Endothelial cell of umbilical vein (primary cell): ENCODE measurements at regions not wholly inside any gene's neighbourhood (a gene's known extent, or its start where the extent isn't known, plus 50 kb on each side); places are given as distances from the start of the nearest gene placed in this dataset.

Source experiments
- BruUV-seq: library from RNA; stranded (reverse); fragments of 400-500 nt; replicated peaks from 2 replicates; lab custom pipeline; 2021; lab: Mats Ljungman, UMichigan
- CTCF ChIA-PET: fragments of 300-600, 350-600 bp; sonication (Branson Sonifier 250); formaldehyde crosslinking; loops from one replicate; lab custom pipeline; 2021; ENCODE audit warnings: antibody characterized with exemption, inconsistent platforms; lab: Charles Lee
- POLR2A ChIA-PET: fragments of 300-600, 350-600 bp; sonication (Branson Sonifier 250); formaldehyde crosslinking; loops from one replicate; lab custom pipeline; 2021; ENCODE audit warnings: antibody characterized with exemption, inconsistent platforms; lab: Charles Lee
- DNase-seq: peaks from one replicate; pipeline ENCODE4 v3.0.0-alpha.2; 2011; ENCODE audit warnings: low read depth, low spot score
- FAIRE-seq: peaks from 2 replicates; lab custom pipeline; 2011; peaks lifted over from hg19 to GRCh38; lab: Jason Lieb, UNC
- H2AFZ ChIP-seq: 2 replicates; pipeline ENCODE4 v1.6.0; 2012; ENCODE audit warnings: low read depth, low read length, control low read depth, inconsistent platforms
- H3K27ac ChIP-seq: 2 replicates; pipeline ENCODE4 v1.5.1; 2011; ENCODE audit warnings: low read depth, mild to moderate bottlenecking, control low read depth, low read length, moderate library complexity; ENCODE audit not compliant: insufficient read depth
- H3K27me3 ChIP-seq, 2 experiments: 2 replicates each; pipeline versions ENCODE4 v1.6.0 to v1.6.1; 2011; ENCODE audit warnings: low read length in 2 of 2, mixed read lengths in 1 of 2; ENCODE audit not compliant: control insufficient read depth in 2 of 2, insufficient read depth in 2 of 2
- H3K36me3 ChIP-seq, 2 experiments: 2 replicates in 1 of 2; 3 replicates in 1 of 2; pipeline ENCODE4 v1.5.1; 2011; ENCODE audit warnings: low read length in 2 of 2, mild to moderate bottlenecking in 1 of 2, moderate library complexity in 1 of 2; ENCODE audit not compliant: control insufficient read depth in 2 of 2, insufficient read depth in 2 of 2; ENCODE audit errors: extremely low read depth in 1 of 2
- H3K4me1 ChIP-seq: 3 replicates; pipeline ENCODE4 v1.5.1; 2011; ENCODE audit warnings: mild to moderate bottlenecking, low read length; ENCODE audit not compliant: control insufficient read depth, insufficient read depth; ENCODE audit errors: extremely low read depth
- H3K4me2 ChIP-seq: 2 replicates; pipeline ENCODE4 v1.6.1; 2011; ENCODE audit warnings: low read length, control low read depth, mixed read lengths; ENCODE audit not compliant: insufficient read depth
- H3K4me3 ChIP-seq, 3 experiments: fragments of 200-600 bp in 1 of 3; sonication (generic), shearing (Covaris generic) in 1 of 3; replicated peaks in 1 of 3; 2 replicates each; pipeline ENCODE4 v1.5.1; 2011 to 2016; ENCODE audit warnings: control low read depth in 3 of 3, low read length in 3 of 3, mild to moderate bottlenecking in 2 of 3, inconsistent platforms in 1 of 3, low read depth in 1 of 3, moderate library complexity in 1 of 3; ENCODE audit not compliant: insufficient read depth in 1 of 3
- H3K79me2 ChIP-seq: 2 replicates; pipeline ENCODE4 v1.6.0; 2012; ENCODE audit warnings: low read length, inconsistent platforms; ENCODE audit not compliant: control insufficient read depth, insufficient read depth
- H3K9ac ChIP-seq: replicated peaks from 2 replicates; pipeline ENCODE3; 2011; ENCODE audit warnings: low read length, control low read depth; ENCODE audit not compliant: insufficient read depth; ENCODE audit errors: extremely low read depth
- H3K9me1 ChIP-seq: replicated peaks from 3 replicates; pipeline ENCODE4 v1.6.0; 2011; ENCODE audit warnings: mild to moderate bottlenecking, low read length; ENCODE audit not compliant: control insufficient read depth, insufficient read depth; ENCODE audit errors: extremely low read depth
- H3K9me3 ChIP-seq: replicated peaks from 2 replicates; pipeline ENCODE4 v1.5.1; 2012; ENCODE audit warnings: low read length, inconsistent platforms; ENCODE audit not compliant: control insufficient read depth, insufficient read depth
- H4K20me1 ChIP-seq: replicated peaks from 2 replicates; pipeline ENCODE3; 2011; ENCODE audit warnings: mild to moderate bottlenecking, low read length; ENCODE audit not compliant: control insufficient read depth, insufficient read depth; ENCODE audit errors: extremely low read depth
- EZH2 ChIP-seq: IDR thresholded peaks from 2 replicates; pipeline ENCODE4 v1.6.1; 2012; ENCODE audit warnings: borderline replicate concordance, low read depth, mild to moderate bottlenecking, moderate library complexity, low read length, inconsistent platforms; ENCODE audit not compliant: severe bottlenecking
- JUN ChIP-seq: IDR thresholded peaks from 2 replicates; pipeline ENCODE4 v1.6.1; 2011; ENCODE audit warnings: borderline replicate concordance, low read depth; ENCODE audit not compliant: insufficient read length, insufficient read depth
- dilution Hi-C: fragments of 300-500 bp; cut with MboI; formaldehyde crosslinking; loops from one replicate; pipeline ENCODE4 v1.15.0; 2019; ENCODE audit warnings: low sequenced_read_pairs; ENCODE audit not compliant: extremely low pct_ligation_motif_present
- intact Hi-C: fragments of 100-400 bp; cut with micrococcal nuclease; formaldehyde crosslinking; loops from one replicate; pipeline ENCODE4 v1.10.0; 2022
- TF ChIP-seq, protein P1 (sequence below), 2 donors: IDR thresholded peaks; 1 replicate in 1 of 2; 2 replicates in 1 of 2; pipeline ENCODE4 v1.5.1; 2011; ENCODE audit warnings: low read length in 2 of 2, mild to moderate bottlenecking in 2 of 2, moderate library complexity in 2 of 2, control low read depth in 1 of 2, inconsistent platforms in 1 of 2, low read depth in 1 of 2; ENCODE audit not compliant: insufficient read depth in 1 of 2; ENCODE audit errors: extremely low read depth in 1 of 2

DNA sequence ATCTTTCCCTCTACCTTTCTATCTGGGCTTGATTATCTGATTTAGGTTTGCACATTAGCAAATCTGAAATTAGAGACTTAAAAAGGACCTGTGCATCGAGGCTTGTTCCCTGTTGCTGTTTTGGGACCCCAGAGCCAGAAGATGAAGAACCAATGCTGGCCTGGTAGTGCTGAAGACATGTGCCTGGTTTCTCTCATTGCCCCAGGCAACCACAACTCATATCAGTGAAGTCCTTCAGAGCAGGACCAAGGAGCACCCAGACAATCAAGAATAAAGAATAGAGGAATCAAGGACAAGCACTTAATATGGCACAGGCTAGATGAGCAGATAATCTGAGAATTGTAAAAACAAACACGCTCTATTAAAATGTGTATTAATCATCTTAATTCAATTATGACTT, 362.7 kb downstream of the DMRTA1 start:
- no peak for TF ChIP-seq JUN
- Histone ChIP-seq H3K4me2 (no peak overlapping the region), H3K4me3 (no peak overlapping the region), H3K4me1 (no peaks in the 10 kb centered on the region), H3K27ac (no peak overlapping the region), H3K36me3 (no peaks in the 10 kb centered on the region), H3K9me1 (no peaks in the 10 kb centered on the region), H2AFZ (no peak overlapping the region), H3K9ac (no peak overlapping the region), H3K79me2 (no peaks in the 10 kb centered on the region), H4K20me1 (no peaks in the 10 kb centered on the region), H3K9me3 (no peaks in the 10 kb centered on the region), H3K27me3 (no peaks in the 10 kb centered on the region)
- ChIA-PET CTCF (interaction anchor here (0.7 to 1.5 kb wide), 3 partner anchors 284 to 683 kb away, joined by 3 to 5 read pairs (median 4); no protein-coding TSS in a partner anchor), POLR2A (no interaction called here)
- DNase-seq (no peak), FAIRE-seq (no peak)
- BruUV-seq: no TSS peak
- dilution Hi-C loops: no loop called here
- intact Hi-C loops: no loop called here

DNA sequence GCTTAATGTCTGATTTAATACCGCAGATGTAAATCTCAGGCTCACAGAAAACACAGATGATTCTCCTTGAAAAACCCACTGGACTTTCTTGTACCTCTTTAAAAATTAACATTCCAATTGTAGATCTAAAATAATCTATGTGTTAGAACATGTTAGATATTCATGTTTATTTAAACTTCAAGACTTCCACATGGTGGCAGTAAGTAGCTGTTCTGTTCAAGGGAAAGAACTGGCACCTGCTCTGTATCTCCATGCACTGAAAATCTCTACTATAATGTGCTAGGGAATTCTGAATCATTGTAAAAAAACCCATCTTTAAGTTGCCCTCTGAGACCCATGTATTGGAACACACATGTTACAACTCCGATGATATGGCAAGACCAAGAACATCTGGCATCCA, 366.9 kb downstream of the DMRTA1 start:
- peak; percentile 37 for DNase-seq
- FAIRE-seq: peak; percentile 71
- intact Hi-C loops: loop anchor here (1.0 to 10.0 kb wide), 5 partner anchors 276 to 1431 kb away; no protein-coding TSS in a partner anchor
- Histone ChIP-seq H3K79me2 (no peaks in the 10 kb centered on the region), H3K36me3 (no peaks in the 10 kb centered on the region), H3K9ac (no peak overlapping the region), H2AFZ (no peak overlapping the region), H3K4me1 (no peaks in the 10 kb centered on the region), H4K20me1 (no peaks in the 10 kb centered on the region), H3K4me3 (no peak overlapping the region), H3K9me1 (no peaks in the 10 kb centered on the region), H3K27ac (no peak overlapping the region), H3K9me3 (no peaks in the 10 kb centered on the region), H3K27me3 (no peaks in the 10 kb centered on the region), H3K4me2 (no peak overlapping the region)
- POLR2A ChIA-PET: no interaction called here
- no peak for TF ChIP-seq EZH2
- TF ChIP-seq, protein P1, sequence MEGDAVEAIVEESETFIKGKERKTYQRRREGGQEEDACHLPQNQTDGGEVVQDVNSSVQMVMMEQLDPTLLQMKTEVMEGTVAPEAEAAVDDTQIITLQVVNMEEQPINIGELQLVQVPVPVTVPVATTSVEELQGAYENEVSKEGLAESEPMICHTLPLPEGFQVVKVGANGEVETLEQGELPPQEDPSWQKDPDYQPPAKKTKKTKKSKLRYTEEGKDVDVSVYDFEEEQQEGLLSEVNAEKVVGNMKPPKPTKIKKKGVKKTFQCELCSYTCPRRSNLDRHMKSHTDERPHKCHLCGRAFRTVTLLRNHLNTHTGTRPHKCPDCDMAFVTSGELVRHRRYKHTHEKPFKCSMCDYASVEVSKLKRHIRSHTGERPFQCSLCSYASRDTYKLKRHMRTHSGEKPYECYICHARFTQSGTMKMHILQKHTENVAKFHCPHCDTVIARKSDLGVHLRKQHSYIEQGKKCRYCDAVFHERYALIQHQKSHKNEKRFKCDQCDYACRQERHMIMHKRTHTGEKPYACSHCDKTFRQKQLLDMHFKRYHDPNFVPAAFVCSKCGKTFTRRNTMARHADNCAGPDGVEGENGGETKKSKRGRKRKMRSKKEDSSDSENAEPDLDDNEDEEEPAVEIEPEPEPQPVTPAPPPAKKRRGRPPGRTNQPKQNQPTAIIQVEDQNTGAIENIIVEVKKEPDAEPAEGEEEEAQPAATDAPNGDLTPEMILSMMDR (IDR thresholded peaks at IDR 0.05; ENCODE audit: extremely low read depth in 1 of 2, insufficient read depth in 1 of 2, low read depth in 1 of 2, low read length in 2 of 2): peak; percentile 8 to 12
- dilution Hi-C loops: no loop called here
- CTCF ChIA-PET: interaction anchor here (0.6 to 1.8 kb wide), 10 partner anchors 10 to 888 kb away, joined by 3 to 15 read pairs (median 5); no protein-coding TSS in a partner anchor
- no TSS peak for BruUV-seq
